AG10803 (cell line): ENCODE measurements at regions not wholly inside any gene's neighbourhood (a gene's known extent, or its start where the extent isn't known, plus 50 kb on each side); places are given as distances from the start of the nearest gene placed in this dataset.

Experiments
- DNase-seq: peaks from one replicate; pipeline ENCODE4 v3.0.0; 2010; ENCODE audit warnings: low read depth
- H3K4me3 ChIP-seq: 2 replicates; pipeline ENCODE4 v1.5.1; 2011; ENCODE audit warnings: mild to moderate bottlenecking, low read length, control low read depth
- CTCF ChIP-seq: conservative IDR thresholded peaks from 2 replicates; pipeline ENCODE4 v1.5.1; 2011; ENCODE audit warnings: mild to moderate bottlenecking, low read length, control low read depth, inconsistent platforms

DNA sequence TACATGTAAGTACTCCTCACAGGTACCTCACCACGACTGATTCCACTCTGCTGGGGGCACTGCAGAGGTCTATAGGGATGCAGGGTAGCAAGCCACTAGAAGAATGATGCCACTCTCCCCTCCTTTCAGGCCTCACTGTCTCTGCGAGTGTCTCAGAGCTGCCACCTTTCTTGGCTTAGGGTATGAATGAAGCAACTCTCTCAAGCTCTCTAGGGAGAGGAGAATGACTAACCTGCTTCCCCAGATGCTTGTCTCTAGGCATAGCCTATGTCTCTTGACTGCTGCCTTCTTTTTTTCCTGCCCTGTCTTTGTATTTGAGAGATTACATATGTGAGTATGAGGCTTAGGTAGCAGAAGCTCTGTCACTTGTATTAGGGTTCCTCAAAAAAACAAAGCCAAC is 566.5 kb upstream of the ATP2B1 start:
- DNase-seq = no peak
- TF ChIP-seq CTCF = no peak
- no peak overlapping the region for H3K4me3 ChIP-seq

DNA sequence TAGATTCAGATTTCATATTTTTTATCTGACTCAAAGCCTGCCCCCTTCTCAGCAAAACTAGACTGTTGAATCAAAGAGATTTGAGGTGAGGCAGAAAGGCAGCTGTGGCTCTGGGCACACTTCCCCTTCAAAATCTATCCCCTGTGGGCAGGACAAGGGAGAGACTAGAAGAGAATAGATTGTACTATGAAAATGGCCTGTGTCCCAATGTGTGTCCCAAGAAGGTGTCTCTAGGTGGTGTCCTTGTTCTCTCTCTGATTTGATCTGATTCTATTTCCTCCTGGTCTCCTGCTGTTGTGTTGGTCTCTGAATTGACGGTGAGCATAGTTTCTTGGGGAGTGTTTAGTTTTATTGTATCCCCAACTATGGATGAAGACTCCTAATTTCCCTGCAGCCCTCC is 565.8 kb upstream of the ATP2B1 start:
- DNase-seq = no peak
- TF ChIP-seq CTCF = no peak
- H3K4me3 ChIP-seq = no peak overlapping the region

DNA sequence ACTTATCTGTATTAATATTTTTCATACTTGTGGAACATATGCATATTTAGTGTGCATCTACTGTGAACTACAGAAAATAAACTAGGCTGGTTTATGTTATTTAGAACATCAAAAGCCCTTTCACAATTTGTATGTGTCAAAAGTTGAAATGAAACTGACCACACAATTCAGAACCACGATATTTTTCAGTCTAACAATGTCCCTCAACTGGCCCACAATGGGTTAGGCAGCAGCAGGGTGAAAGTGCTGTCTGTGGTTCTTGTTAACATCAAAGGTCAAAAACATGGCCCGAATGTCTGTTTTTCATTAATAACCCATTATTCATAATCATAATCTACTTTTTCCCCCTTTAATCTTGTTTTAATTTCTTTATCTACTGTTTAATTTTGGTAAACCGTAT is 559.9 kb upstream of the ATP2B1 start:
- DNase-seq = no peak
- no peak for TF ChIP-seq CTCF
- H3K4me3 ChIP-seq = no peak overlapping the region

GRCh38 chr12:90262251-90262650 is 553.6 kb upstream of the ATP2B1 start:
- no peak overlapping the region for H3K4me3 ChIP-seq
- DNase-seq = peak; percentile 36
- TF ChIP-seq CTCF = no peak

DNA sequence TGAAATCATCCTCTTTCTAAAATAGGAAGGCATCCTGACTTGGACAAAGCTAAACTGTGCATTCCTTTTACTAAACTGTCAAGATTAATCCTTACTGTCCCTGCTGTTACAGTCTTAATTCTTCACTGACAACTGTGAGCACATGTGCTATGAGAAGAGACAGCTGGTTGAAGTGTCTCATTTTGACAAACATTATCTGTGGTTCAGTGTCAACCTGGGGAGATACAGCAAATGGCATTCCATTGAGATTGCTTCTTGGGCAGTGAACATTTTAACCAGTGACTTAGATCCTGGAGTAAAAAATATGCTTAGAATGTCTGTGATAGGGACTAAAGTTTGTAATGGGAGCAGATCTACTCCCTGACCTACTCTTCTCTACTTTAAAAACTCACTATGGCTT is 552.6 kb upstream of the ATP2B1 start:
- DNase-seq = peak; percentile 26
- no peak for TF ChIP-seq CTCF
- H3K4me3 ChIP-seq = no peak overlapping the region

DNA sequence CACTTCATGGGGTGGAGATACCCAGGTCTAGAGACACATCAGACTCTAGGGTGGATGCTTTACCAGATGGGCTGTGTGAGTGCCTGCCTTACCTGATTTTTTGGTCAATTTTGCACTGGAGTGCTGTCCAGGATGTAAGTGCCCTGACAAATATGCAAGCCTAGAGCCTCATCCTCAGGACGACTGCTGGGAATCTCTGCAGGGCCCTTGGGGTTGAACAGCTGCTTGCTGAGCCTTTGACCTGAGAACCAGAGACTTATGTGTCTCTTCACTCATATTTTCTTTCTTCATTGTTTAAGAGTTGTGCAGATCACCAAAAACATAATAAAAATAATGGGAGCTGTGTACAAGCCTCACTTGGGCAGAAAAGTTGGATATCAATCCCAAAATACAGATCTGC is 551.5 kb upstream of the ATP2B1 start:
- no peak overlapping the region for H3K4me3 ChIP-seq
- no peak for DNase-seq
- TF ChIP-seq CTCF = no peak

- TF ChIP-seq CTCF = no peak
- no peak for DNase-seq
- H3K4me3 ChIP-seq = no peak overlapping the region
Observed at GRCh38 chr12:90257927-90258624, 549.4 kb upstream of the ATP2B1 start.
